DOHH2 (cell line): ENCODE measurements at regions not wholly inside any gene's neighbourhood (a gene's known extent, or its start where the extent isn't known, plus 50 kb on each side); places are given as distances from the start of the nearest gene placed in this dataset.

Experiments used
- H3F3A ChIP-seq: fragments of 200-600 bp; sonication (generic), shearing (Covaris generic); 2 replicates; pipeline ENCODE4 v1.6.0; 2016; ENCODE audit warnings: antibody characterized with exemption, mild to moderate bottlenecking; ENCODE audit not compliant: control insufficient read depth, insufficient read depth
- H3K27ac ChIP-seq: fragments of 200-600 bp; sonication (generic); 2 replicates; pipeline ENCODE4 v1.5.1; 2014; ENCODE audit warnings: low read depth, mild to moderate bottlenecking, low read length, moderate library complexity
- H3K27me3 ChIP-seq: fragments of 200-600 bp; sonication (generic); 2 replicates; pipeline ENCODE4 v1.6.1; 2014; ENCODE audit warnings: mild to moderate bottlenecking, low read length, mixed read lengths; ENCODE audit not compliant: control insufficient read depth
- H3K36me3 ChIP-seq: fragments of 200-600 bp; sonication (generic); 2 replicates; pipeline ENCODE4 v1.6.1; 2014; ENCODE audit warnings: mild to moderate bottlenecking, low read length, moderate library complexity, mixed read lengths; ENCODE audit not compliant: control insufficient read depth
- H3K4me1 ChIP-seq: fragments of 200-600 bp; sonication (generic); 2 replicates; pipeline ENCODE4 v1.6.1; 2014; ENCODE audit warnings: mild to moderate bottlenecking, low read length, mixed read lengths; ENCODE audit not compliant: control insufficient read depth
- H3K4me2 ChIP-seq: fragments of 200-600 bp; sonication (generic); 2 replicates; pipeline ENCODE4 v1.6.0; 2014; ENCODE audit warnings: mild to moderate bottlenecking, low read length, moderate library complexity
- H3K4me3 ChIP-seq: fragments of 200-600 bp; sonication (generic); 2 replicates; pipeline ENCODE4 v1.5.1; 2014; ENCODE audit warnings: mild to moderate bottlenecking, low read length, mixed read lengths
- H3K79me2 ChIP-seq: fragments of 200-600 bp; sonication (generic); 2 replicates; pipeline ENCODE4 v1.6.1; 2014; ENCODE audit warnings: mild to moderate bottlenecking, low read length, mixed read lengths; ENCODE audit not compliant: control insufficient read depth
- H3K9me2 ChIP-seq: fragments of 200-600 bp; sonication (generic); replicated peaks from 2 replicates; pipeline ENCODE4 v1.6.1; 2014; ENCODE audit warnings: mild to moderate bottlenecking, low read length, mixed read lengths; ENCODE audit not compliant: control insufficient read depth
- H3K9me3 ChIP-seq: fragments of 200-600 bp; sonication (generic); 2 replicates; pipeline ENCODE4 v1.6.1; 2014; ENCODE audit warnings: antibody characterized with exemption, low read length, mixed read lengths; ENCODE audit not compliant: control insufficient read depth, insufficient read depth
- H4K20me1 ChIP-seq: fragments of 200-600 bp; sonication (generic); 2 replicates; pipeline ENCODE4 v1.6.0; 2014; ENCODE audit warnings: low read depth, mild to moderate bottlenecking, antibody characterized with exemption, low read length, moderate library complexity; ENCODE audit not compliant: control insufficient read depth, insufficient read depth
- CTCF ChIP-seq: fragments of 200-600 bp; sonication (generic); IDR thresholded peaks from one replicate; pipeline ENCODE4 v1.5.1; 2014; ENCODE audit warnings: antibody characterized with exemption, mild to moderate bottlenecking, low read depth, low read length; ENCODE audit not compliant: poor library complexity, severe bottlenecking
- EZH2phosphoT487 ChIP-seq: fragments of 200-600 bp; sonication (generic); IDR thresholded peaks from 2 replicates; pipeline ENCODE4 v1.6.1; 2017; ENCODE audit warnings: borderline replicate concordance, mild to moderate bottlenecking, antibody characterized with exemption, low read length, moderate library complexity, mixed read lengths

- TF ChIP-seq EZH2phosphoT487 (no peak), CTCF (no peak)
- H3K4me3 ChIP-seq, result no peak overlapping the region
- H3K9me3 ChIP-seq, result no peaks in the 10 kb centered on the region
- H3K9me2 ChIP-seq, result no peaks in the 10 kb centered on the region
- H3K4me2 ChIP-seq, result no peak overlapping the region
- no peak overlapping the region for H3K27ac ChIP-seq
- H3F3A ChIP-seq, result no peaks in the 10 kb centered on the region
- H4K20me1 ChIP-seq, result no peaks in the 10 kb centered on the region
- no peaks in the 10 kb centered on the region for H3K79me2 ChIP-seq
- H3K36me3 ChIP-seq, result no peaks in the 10 kb centered on the region
- peaks cover 16% of the 10 kb centered on the region for H3K27me3 ChIP-seq
- H3K4me1 ChIP-seq, result no peaks in the 10 kb centered on the region
Observed at GRCh38 chr7:18288322-18289037, 207.1 kb upstream of the HDAC9 start.

GRCh38 chr7:18289788-18290187 lies 205.8 kb upstream of the HDAC9 start:
- TF ChIP-seq EZH2phosphoT487 (no peak), CTCF (no peak)
- Histone ChIP-seq H3K36me3 (no peaks in the 10 kb centered on the region), H3K4me1 (no peaks in the 10 kb centered on the region), H3K4me2 (no peak overlapping the region), H4K20me1 (no peaks in the 10 kb centered on the region), H3K9me3 (no peaks in the 10 kb centered on the region), H3K4me3 (no peak overlapping the region), H3K9me2 (no peaks in the 10 kb centered on the region), H3K27me3 (peaks cover 22% of the 10 kb centered on the region), H3K27ac (no peak overlapping the region), H3F3A (no peaks in the 10 kb centered on the region), H3K79me2 (no peaks in the 10 kb centered on the region)

GRCh38 chr7:18290223-18290622 lies 205.3 kb upstream of the HDAC9 start:
- TF ChIP-seq CTCF (no peak), EZH2phosphoT487 (no peak)
- no peak overlapping the region for H3K4me2 ChIP-seq

More at GRCh38 chr7:18290223-18290622, 205.3 kb upstream of the HDAC9 start:
- H3K9me2 ChIP-seq, result no peaks in the 10 kb centered on the region
- H3K27ac ChIP-seq, result no peak overlapping the region
- peaks cover 22% of the 10 kb centered on the region for H3K27me3 ChIP-seq
- no peaks in the 10 kb centered on the region for H4K20me1 ChIP-seq
- no peak overlapping the region for H3K4me3 ChIP-seq
- H3K4me1 ChIP-seq, result no peaks in the 10 kb centered on the region
- no peaks in the 10 kb centered on the region for H3F3A ChIP-seq
- no peaks in the 10 kb centered on the region for H3K36me3 ChIP-seq
- H3K9me3 ChIP-seq, result no peaks in the 10 kb centered on the region
- no peaks in the 10 kb centered on the region for H3K79me2 ChIP-seq
